8988T (cell line): ENCODE measurements at regions not wholly inside any gene's neighbourhood (a gene's known extent, or its start where the extent isn't known, plus 50 kb on each side); places are given as distances from the start of the nearest gene placed in this dataset.
A peak's percentile ranks its signal among the peaks of the same experiment; 100 is the strongest.

ENCODE experiments used
- DNase-seq: peaks from one replicate; pipeline ENCODE4 v3.0.0; 2011

GRCh38 chrX:40484408-40485091 lies 96.2 kb upstream of the ATP6AP2 start:
- DNase-seq: no peak

- no peak for DNase-seq
These were observed 97.3 kb upstream of the ATP6AP2 start for GRCh38 chrX:40483502-40483901.

GRCh38 chrX:40479777-40480318 lies 100.9 kb upstream of the ATP6AP2 start:
- DNase-seq: no peak

- DNase-seq: no peak
These were observed 102.2 kb upstream of the ATP6AP2 start for GRCh38 chrX:40478474-40479065.

- no peak for DNase-seq
These were observed 103.8 kb upstream of the ATP6AP2 start for GRCh38 chrX:40476958-40477357.

GRCh38 chrX:40474645-40475044 lies 106.1 kb upstream of the ATP6AP2 start:
- DNase-seq: no peak

GRCh38 chrX:40474205-40474626 lies 106.6 kb upstream of the ATP6AP2 start:
- no peak for DNase-seq

GRCh38 chrX:40473460-40474204 lies 107.1 kb upstream of the ATP6AP2 start:
- DNase-seq: no peak

GRCh38 chrX:40471965-40472648 lies 108.7 kb upstream of the ATP6AP2 start:
- DNase-seq: peak; percentile 44

GRCh38 chrX:40470830-40471429 lies 109.8 kb upstream of the ATP6AP2 start:
- no peak for DNase-seq

- no peak for DNase-seq
These were observed 111.5 kb upstream of the ATP6AP2 start for GRCh38 chrX:40469316-40469715.

GRCh38 chrX:40468033-40468846 lies 112.5 kb upstream of the ATP6AP2 start:
- DNase-seq: no peak

GRCh38 chrX:40467454-40467853 lies 113.3 kb upstream of the ATP6AP2 start:
- no peak for DNase-seq

GRCh38 chrX:40465735-40466551 lies 114.8 kb upstream of the ATP6AP2 start:
- DNase-seq: no peak

GRCh38 chrX:40462795-40463194 lies 118.0 kb upstream of the ATP6AP2 start:
- DNase-seq: no peak

GRCh38 chrX:40460926-40461325 lies 119.8 kb upstream of the ATP6AP2 start:
- DNase-seq: no peak

GRCh38 chrX:40459571-40460158 lies 121.1 kb upstream of the ATP6AP2 start:
- no peak for DNase-seq

GRCh38 chrX:40457406-40457805 lies 123.4 kb upstream of the ATP6AP2 start:
- no peak for DNase-seq

- no peak for DNase-seq
These were observed 128.7 kb upstream of the ATP6AP2 start for GRCh38 chrX:40452031-40452430.

- DNase-seq: no peak
These were observed 130.6 kb upstream of the ATP6AP2 start for GRCh38 chrX:40449956-40450706.
